ENCODE measurements at regions not wholly inside any gene's neighbourhood (a gene's known extent, or its start where the extent isn't known, plus 50 kb on each side); places are given as distances from the start of the nearest gene placed in this dataset.

DNA sequence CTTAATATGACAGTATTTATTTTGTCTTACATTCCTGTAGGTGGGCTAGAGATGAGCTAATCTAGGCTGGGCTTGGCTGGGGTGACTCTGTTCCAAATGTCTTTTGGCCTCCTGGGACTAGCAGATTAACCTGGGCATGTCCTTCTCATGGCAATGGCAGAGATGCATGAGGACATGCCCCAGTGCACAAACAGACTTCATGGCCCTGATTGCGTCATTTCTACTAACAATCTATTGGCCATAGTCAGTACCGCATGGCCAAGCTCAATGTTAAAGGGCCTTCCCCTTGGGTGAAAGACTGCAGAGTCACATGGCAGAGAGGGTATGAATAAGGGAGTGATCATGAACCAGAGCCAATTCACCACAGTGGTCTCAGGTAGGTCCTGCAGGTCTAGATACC lies 313.4 kb downstream of the MSX2 start:
- Histone ChIP-seq H3K36me3 (no peaks in the 10 kb centered on the region), H3K4me3 (no peak overlapping the region), H3K27ac (no peak overlapping the region), H3K4me1 (no peaks in the 10 kb centered on the region), H3K9me3 (peaks cover 0 to 8% (median 0%) of the 10 kb centered on the region in 12 donors), H3K27me3 (no peaks in the 10 kb centered on the region)
- DNase-seq (no peak), ATAC-seq (no peak)
- intact Hi-C loops (cut with DNase I): no loop called here
- TF ChIP-seq, protein P1, sequence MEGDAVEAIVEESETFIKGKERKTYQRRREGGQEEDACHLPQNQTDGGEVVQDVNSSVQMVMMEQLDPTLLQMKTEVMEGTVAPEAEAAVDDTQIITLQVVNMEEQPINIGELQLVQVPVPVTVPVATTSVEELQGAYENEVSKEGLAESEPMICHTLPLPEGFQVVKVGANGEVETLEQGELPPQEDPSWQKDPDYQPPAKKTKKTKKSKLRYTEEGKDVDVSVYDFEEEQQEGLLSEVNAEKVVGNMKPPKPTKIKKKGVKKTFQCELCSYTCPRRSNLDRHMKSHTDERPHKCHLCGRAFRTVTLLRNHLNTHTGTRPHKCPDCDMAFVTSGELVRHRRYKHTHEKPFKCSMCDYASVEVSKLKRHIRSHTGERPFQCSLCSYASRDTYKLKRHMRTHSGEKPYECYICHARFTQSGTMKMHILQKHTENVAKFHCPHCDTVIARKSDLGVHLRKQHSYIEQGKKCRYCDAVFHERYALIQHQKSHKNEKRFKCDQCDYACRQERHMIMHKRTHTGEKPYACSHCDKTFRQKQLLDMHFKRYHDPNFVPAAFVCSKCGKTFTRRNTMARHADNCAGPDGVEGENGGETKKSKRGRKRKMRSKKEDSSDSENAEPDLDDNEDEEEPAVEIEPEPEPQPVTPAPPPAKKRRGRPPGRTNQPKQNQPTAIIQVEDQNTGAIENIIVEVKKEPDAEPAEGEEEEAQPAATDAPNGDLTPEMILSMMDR (IDR thresholded peaks at IDR 0.05): no peak
- TF ChIP-seq POLR2A (IDR thresholded peaks at IDR 0.05): no peak
- WGBS, 4 donors: 96 to 100% (median 97%) methylated on average over 2 of the region's 2 CpGs

DNA sequence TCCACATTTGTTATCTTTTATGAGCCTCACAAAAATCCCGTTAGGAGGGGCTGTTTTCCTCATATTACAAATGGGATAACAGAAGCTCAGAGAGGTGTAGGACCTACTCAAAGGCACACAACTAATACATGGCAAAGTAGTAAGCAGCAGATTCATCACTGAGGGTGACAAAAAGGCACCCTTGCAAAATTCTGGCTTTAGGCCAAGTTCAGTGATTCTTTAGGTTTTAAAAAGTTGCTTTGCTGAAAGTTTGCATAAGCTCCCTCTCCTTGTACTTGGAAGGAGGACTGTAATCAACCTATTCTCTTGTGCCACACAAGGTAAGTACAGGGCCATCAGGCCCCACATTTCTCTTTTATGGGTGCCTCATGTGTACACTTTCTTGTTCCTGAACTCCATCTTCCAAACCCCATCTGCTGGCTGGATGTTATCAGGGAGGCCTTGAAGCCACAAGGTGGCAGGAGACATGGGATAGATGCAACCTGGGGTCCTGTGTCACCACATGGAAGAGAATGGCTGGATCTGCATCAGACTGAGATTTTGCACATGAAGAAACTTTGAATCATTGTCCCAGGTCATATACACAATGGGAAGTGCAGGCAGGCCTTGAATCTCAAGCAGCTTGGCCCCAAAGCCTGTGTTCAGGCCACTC lies 311.6 kb downstream of the MSX2 start:
- TF ChIP-seq, protein P1 (IDR thresholded peaks at IDR 0.05): no peak
- TF ChIP-seq POLR2A (IDR thresholded peaks at IDR 0.05): no peak
- 0 to 38% (median 18%) methylated on average over 1 of the region's 1 CpG for WGBS, 4 donors
- no peaks in the 10 kb centered on the region for H3K4me1 ChIP-seq
- intact Hi-C loops (cut with DNase I): no loop called here
- no peak for DNase-seq
- H3K9me3 ChIP-seq: peaks cover 0 to 8% (median 0%) of the 10 kb centered on the region in 12 donors
- no peak overlapping the region for H3K27ac ChIP-seq
- no peaks in the 10 kb centered on the region for H3K27me3 ChIP-seq
- H3K36me3 ChIP-seq: no peaks in the 10 kb centered on the region
- no peak overlapping the region for H3K4me3 ChIP-seq
- ATAC-seq: no peak

DNA sequence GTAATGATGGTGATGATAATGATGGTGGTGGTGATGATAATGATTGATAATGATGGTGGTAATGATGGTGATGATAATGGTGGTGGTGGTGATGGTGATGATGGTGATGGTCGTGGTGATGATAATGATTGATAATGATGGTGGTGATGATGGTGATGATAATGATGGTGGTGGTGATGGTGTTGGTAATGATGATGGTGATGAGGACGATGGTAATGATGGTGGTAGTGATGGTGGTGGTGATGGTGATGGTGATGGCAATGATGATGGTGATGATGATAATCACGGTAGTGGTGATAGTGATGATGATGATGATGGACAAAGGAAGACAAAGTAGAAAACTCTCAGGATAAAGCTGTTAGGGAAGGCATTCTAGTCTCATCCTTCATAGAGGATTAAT lies 310.5 kb downstream of the MSX2 start:
- no peaks in the 10 kb centered on the region for H3K36me3 ChIP-seq
- WGBS, 4 donors: 81 to 88% (median 85%) methylated on average over 3 of the region's 3 CpGs
- intact Hi-C loops (cut with DNase I): no loop called here
- no peaks in the 10 kb centered on the region for H3K4me1 ChIP-seq
- H3K27ac ChIP-seq: no peak overlapping the region
- TF ChIP-seq POLR2A (IDR thresholded peaks at IDR 0.05): no peak
- TF ChIP-seq, protein P1 (IDR thresholded peaks at IDR 0.05): no peak
- no peak overlapping the region for H3K4me3 ChIP-seq
- DNase-seq (no peak), ATAC-seq (no peak)
- no peaks in the 10 kb centered on the region for H3K27me3 ChIP-seq
- H3K9me3 ChIP-seq: peaks cover 0 to 8% (median 0%) of the 10 kb centered on the region in 12 donors

DNA sequence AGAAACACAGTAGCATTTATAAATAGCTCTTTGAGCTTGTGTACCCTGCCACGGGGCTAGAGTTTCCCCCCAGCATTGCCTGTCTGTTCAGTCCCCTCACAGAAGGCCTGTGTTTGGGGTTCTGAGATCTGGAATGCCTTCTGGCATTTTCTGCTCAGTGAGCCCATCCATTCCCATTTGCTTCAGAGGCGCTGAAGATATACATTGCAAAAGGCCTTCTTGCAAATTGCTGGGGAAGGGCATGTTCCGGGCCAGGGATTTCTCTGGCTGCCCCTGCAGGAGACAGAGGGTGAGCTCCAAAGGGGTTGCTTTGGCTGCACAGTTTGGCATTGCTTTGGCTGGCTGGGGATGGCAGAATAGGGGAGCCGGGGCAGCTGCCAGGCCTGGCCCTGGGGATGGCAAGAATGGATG lies 308.4 kb downstream of the MSX2 start:
- 69 to 73% (median 71%) methylated on average over 3 to 4 of the region's 4 CpGs for WGBS, 4 donors
- H3K27ac ChIP-seq: no peak overlapping the region

More for the DNA sequence above, 308.4 kb downstream of the MSX2 start:
- no peaks in the 10 kb centered on the region for H3K27me3 ChIP-seq
- no peaks in the 10 kb centered on the region for H3K4me1 ChIP-seq
- H3K4me3 ChIP-seq: no peak overlapping the region
- no peak for TF ChIP-seq POLR2A (IDR thresholded peaks at IDR 0.05)
- TF ChIP-seq, protein P1 (IDR thresholded peaks at IDR 0.05): no peak
- DNase-seq (no peak), ATAC-seq (no peak)
- peaks cover 0 to 8% (median 0%) of the 10 kb centered on the region in 12 donors for H3K9me3 ChIP-seq
- intact Hi-C loops (cut with DNase I): no loop called here
- H3K36me3 ChIP-seq: no peaks in the 10 kb centered on the region

Measured in heart left ventricle (tissue), 16 donors.